NCI-H128 (cell line): ENCODE measurements at regions not wholly inside any gene's neighbourhood (a gene's known extent, or its start where the extent isn't known, plus 50 kb on each side); places are given as distances from the start of the nearest gene placed in this dataset.

Experiments
- DNase-seq: peaks from one replicate; lab custom pipeline; 2025; ENCODE audit not compliant: unreplicated experiment; lab: John Stamatoyannopoulos, UW

DNA sequence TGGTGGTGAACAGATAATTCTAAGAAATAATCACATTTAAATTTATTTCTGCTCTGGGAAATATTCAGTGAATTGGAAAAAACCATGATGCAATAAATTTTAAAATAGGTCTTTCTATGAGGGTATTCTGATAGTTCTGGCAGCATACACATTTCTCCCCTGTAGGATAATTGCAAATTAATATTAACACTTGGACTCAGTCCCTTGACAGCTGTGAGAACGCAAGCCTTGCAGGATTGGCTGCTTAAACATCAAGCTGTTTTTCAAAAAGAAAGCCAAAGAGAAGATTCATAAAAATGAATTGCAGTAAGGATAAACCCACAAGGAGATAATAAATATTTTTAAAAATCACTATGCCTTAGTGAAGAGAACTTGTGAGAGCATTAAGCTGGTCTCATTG is 180.0 kb downstream of the MTRR start:
- DNase-seq = no peak

- DNase-seq = no peak
Measured at GRCh38 chr5:8050616-8051175, 181.7 kb downstream of the MTRR start.

- no peak for DNase-seq
Measured at GRCh38 chr5:8053270-8053669, 184.3 kb downstream of the MTRR start.

GRCh38 chr5:8057769-8058168 is 188.8 kb downstream of the MTRR start:
- DNase-seq = no peak

DNA sequence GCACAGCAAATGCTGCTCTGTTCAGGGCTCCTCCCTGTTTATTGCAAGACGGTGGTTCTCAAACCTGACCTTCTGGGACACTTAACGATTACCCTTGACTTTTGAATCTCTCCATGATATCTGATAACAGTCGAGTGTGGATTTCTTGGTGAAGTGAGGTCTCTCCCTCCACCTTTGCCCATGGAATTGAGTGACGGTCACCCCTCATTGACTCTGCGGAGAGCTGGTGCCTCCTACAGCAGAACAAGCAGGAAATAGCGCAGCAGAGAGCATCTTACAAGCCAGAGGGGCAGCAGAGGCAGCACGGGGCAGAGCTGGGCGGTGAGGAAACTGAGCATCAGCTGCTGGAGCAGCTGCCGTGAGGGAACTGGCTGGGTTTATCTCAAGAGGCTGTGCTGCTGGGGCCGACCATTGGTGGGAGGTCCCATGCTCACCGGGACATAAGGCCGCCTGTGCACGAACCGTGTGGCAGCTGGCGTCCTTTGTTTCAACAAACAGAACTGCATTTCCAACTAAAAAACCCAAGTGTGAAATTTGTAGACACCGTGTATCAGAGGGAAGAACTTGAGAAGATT is 189.8 kb downstream of the MTRR start:
- DNase-seq = no peak

DNA sequence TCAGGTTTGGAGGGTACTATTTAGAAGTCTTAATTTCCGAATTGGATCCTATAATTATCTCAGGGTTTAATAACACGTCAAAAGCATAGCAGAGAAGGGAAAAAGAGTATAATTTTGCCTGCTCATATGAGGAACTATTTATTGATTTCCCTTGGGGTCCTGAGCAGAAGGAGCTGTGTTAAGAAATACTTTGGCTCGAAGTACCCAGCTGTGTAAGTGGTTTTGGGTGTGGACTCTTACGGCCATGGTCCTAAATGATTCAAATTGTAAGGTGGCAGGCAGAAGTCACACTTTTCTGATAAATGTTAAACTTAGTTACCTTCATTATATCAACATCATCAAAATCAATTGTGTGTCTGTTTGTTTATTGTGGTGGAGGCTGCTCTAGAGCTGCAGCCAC is 190.4 kb downstream of the MTRR start:
- no peak for DNase-seq

- DNase-seq = no peak
Measured at GRCh38 chr5:8060235-8060952, 191.4 kb downstream of the MTRR start.

DNA sequence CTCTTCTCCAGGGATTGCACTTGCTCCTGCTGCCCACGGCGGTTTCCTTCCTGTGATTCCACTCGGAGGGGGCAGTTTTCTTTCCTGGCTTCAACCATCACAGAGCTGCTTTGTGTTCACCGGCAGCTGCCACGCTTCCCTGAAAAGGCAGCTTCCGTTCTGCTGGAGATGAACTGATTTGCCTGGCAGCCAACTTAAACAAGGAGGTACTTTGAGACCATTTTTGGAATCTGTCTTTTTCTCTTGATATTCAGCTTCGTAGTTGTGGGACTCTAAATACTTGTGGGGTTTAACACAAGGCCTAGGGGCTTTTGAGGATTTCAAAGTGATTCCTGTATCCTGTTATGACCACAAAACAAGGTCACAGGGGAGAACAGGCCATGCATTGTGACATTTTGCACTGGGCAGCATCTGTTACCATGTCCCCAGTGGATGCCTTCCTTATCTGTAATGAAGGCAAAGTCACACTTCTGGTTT is 192.0 kb downstream of the MTRR start:
- no peak for DNase-seq

DNA sequence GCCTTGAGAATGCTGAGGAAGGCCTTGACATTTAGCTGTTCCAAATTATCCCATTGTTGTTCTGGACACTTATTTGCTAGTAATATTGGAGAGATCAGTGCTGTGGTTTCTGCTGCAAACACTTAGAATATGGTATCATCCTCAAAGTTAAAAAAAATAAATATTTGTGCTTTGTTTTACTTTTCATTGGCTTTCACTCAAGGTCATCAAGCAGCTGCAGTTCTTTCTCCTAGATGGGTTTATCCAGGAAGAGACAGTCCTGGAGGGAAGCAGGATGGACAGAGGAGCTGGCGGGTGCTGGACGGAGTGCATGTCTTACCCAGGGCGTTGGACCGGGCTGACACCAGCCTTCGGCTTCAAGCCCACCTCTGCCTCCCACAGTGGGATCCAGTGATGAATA is 193.6 kb downstream of the MTRR start:
- no peak for DNase-seq

DNA sequence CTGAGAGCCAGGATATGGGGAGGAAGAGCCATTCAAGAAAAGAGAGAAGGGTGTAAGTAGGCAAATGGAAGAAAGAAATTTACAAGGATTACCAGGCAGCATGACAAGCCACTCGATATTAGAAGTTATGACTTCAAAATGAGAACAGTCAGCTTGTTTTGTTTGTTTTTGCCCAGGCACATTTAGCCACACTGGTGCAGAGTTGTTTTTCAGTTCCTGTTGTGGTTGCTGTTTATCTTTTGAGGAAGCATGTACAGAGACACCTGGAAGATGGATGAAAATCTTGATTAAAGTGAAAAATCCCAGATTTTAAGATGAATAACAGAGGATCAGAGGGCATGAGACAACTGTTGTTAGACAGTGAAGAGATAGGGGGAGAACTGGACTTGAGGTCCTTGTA is 199.1 kb downstream of the MTRR start:
- no peak for DNase-seq

- no peak for DNase-seq
Measured at GRCh38 chr5:8070138-8070537, 201.2 kb downstream of the MTRR start.

GRCh38 chr5:8079056-8079455 is 210.1 kb downstream of the MTRR start:
- DNase-seq = no peak

DNA sequence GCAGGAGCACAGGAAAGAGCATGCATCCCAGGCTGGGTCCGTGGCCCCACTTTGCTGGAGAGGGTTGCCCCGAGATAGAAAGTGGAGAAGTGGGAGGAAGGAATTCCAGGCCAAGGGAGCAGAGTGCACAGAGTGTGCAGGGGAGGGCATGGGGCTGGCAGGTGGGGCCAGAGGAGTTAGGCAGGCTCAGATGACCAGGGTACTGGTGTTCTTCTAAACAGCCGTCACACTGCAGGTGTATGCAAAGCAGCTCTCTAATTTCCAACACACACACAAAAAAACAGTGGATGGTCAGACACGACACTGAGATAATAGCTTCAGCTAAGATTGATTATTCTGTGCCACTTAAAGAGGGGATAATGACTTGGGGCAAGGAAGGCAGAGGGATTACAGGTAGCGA is 212.2 kb downstream of the MTRR start:
- no peak for DNase-seq

GRCh38 chr5:8093669-8094068 is 224.7 kb downstream of the MTRR start:
- no peak for DNase-seq

DNA sequence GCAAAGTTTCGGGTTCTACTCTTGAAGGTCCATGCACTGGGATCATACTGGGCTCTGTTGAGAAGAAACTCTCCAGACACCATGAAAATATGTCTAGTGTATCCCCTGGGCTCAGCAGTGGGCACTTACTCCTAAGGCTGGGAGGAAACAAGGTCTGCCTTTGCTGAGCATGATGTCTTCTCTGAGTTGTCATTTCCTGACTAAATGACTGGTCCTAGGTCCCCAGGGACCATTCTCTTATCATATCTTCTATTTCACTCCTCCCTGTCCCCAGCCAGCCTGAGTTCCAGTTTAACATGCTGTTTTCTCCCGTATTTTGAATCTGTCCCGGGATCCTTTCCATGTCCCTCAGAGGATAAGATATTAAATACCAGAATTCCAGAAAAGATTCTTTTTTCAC is 225.4 kb downstream of the MTRR start:
- DNase-seq = no peak

DNA sequence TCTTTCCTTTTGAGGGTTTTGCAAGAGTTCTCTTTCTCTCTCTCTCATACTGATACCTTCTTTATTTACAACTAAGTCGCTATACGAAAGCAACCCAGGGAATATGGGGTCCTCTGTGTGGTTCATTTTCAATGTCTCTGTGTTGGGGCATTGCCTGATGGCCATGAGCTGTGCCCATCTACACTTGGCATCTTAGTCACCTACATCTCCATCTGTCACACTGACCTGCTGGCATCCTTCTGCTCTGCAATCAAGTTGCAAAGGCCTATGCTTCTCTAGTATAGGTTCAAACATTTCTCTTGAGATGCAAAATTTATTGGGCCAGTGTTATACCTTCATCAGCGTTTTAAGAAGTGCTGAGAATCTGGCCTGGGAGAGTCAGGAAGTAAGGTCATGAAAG is 228.2 kb downstream of the MTRR start:
- DNase-seq = no peak

DNA sequence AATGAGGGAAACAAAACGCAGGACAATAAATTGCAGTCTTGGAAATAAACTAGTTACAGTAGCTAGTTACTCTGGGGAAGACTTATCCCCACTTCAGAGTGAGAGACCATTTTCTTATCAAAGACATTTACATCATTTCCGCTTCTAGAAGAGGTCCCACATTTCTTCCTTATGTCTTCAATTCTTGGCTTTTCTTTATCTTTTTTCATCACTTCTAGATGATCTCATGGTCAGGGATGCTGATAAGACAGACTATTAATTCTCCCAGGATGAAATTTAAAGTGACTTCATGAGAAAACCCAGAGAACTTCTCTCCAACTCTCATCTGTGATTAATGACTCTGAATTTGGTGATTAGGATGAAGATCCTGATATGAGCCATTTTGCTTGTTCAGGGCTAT is 229.1 kb downstream of the MTRR start:
- no peak for DNase-seq

DNA sequence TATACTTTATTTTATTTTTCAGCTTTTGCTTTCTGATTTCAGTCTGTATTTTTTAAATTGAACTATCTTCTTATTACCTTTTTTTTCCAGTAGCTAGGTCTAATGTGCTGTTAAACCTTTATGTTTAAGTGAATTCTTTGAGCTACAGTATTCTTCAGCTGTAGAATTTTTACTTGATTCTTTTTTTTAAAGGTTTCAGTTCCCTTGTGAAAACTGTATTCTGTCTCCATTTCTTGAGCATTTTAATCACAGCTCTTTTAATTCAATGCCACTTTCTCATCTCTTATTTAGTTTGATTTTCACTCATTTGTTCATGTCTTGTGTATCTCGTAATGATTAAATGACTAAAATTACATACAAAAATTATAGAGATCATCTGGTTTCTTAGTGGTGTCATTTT is 233.8 kb downstream of the MTRR start:
- DNase-seq = no peak

GRCh38 chr5:8114597-8115266 is 245.8 kb downstream of the MTRR start:
- DNase-seq = no peak

- DNase-seq = no peak
Measured at GRCh38 chr5:8123559-8123958, 254.6 kb downstream of the MTRR start.

DNA sequence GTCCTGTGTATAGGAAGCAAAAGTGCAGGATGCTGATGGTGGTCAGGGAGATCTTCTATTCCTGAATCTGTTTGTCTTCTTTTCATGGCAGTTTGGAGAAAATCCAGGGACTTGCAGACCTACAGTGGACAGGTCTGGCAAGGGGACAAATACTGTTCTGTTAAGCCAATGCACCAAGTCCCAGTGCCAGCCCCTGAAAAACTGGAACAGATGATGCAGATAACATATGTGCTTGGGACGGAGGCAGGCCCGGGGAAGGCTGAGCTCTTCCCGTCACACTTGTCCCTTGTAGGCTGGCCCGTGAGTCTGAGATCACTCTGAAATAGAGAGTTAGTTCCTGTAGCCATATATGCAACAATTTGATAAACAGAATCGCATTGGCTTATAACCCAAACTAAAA is 265.7 kb downstream of the MTRR start:
- DNase-seq = no peak

- DNase-seq = no peak
Measured at GRCh38 chr5:8135742-8136141, 266.8 kb downstream of the MTRR start.
